ENCODE measurements at regions not wholly inside any gene's neighbourhood (a gene's known extent, or its start where the extent isn't known, plus 50 kb on each side); places are given as distances from the start of the nearest gene placed in this dataset.

GRCh38 chr22:27445881-27446280 is 355.7 kb downstream of the MN1 start:
- Histone ChIP-seq H3K27ac (no peak overlapping the region), H3K9me3 (peaks cover 0 to 8% (median 3%) of the 10 kb centered on the region in 4 donors), H3K27me3 (no peaks in the 10 kb centered on the region), H3K4me1 (no peaks in the 10 kb centered on the region), H3K36me3 (no peaks in the 10 kb centered on the region), H3K4me3 (no peak overlapping the region)
- TF ChIP-seq POLR2AphosphoS5 (IDR thresholded peaks at IDR 0.05), result no peak
- DNase-seq, result peak in 1 of 2 donors; percentile 81
- WGBS, 5 donors, result 55 to 71% (median 61%) methylated on average over 4 to 10 of the region's 10 CpGs
- intact Hi-C loops (cut with DNase I; ENCODE audit: low total_unique reads), result no loop called here

GRCh38 chr22:27447289-27447688 is 354.3 kb downstream of the MN1 start:
- Histone ChIP-seq H3K4me3 (no peak overlapping the region), H3K27me3 (no peaks in the 10 kb centered on the region), H3K36me3 (no peaks in the 10 kb centered on the region), H3K9me3 (peaks cover 0 to 10% (median 3%) of the 10 kb centered on the region in 4 donors), H3K4me1 (no peaks in the 10 kb centered on the region), H3K27ac (no peak overlapping the region)
- 76 to 85% (median 83%) methylated on average over 9 to 11 of the region's 11 CpGs for WGBS, 5 donors
- no peak for DNase-seq
- TF ChIP-seq EP300 (IDR thresholded peaks at IDR 0.05) (no peak), POLR2A (IDR thresholded peaks at IDR 0.05) (no peak), POLR2AphosphoS5 (IDR thresholded peaks at IDR 0.05) (no peak), CTCF (IDR thresholded peaks at IDR 0.05) (no peak)
- intact Hi-C loops (cut with DNase I; ENCODE audit: low total_unique reads), result no loop called here

GRCh38 chr22:27450448-27450847 is 351.1 kb downstream of the MN1 start:
- Histone ChIP-seq H3K4me3 (no peak overlapping the region), H3K27ac (no peak overlapping the region), H3K36me3 (no peaks in the 10 kb centered on the region), H3K27me3 (no peaks in the 10 kb centered on the region), H3K4me1 (no peaks in the 10 kb centered on the region), H3K9me3 (peaks cover 0 to 10% (median 3%) of the 10 kb centered on the region in 4 donors)
- DNase-seq, result no peak
- intact Hi-C loops (cut with DNase I; ENCODE audit: low total_unique reads), result no loop called here
- TF ChIP-seq CTCF (IDR thresholded peaks at IDR 0.05) (no peak), EP300 (IDR thresholded peaks at IDR 0.05) (no peak), POLR2A (IDR thresholded peaks at IDR 0.05) (no peak), POLR2AphosphoS5 (IDR thresholded peaks at IDR 0.05) (no peak)

GRCh38 chr22:27452245-27452644 is 349.3 kb downstream of the MN1 start:
- Histone ChIP-seq H3K27me3 (no peaks in the 10 kb centered on the region), H3K4me3 (no peak overlapping the region), H3K9me3 (peaks cover 0 to 10% (median 3%) of the 10 kb centered on the region in 4 donors), H3K36me3 (no peaks in the 10 kb centered on the region), H3K27ac (no peak overlapping the region), H3K4me1 (no peaks in the 10 kb centered on the region)
- TF ChIP-seq POLR2AphosphoS5 (IDR thresholded peaks at IDR 0.05) (no peak), EP300 (IDR thresholded peaks at IDR 0.05) (no peak), CTCF (IDR thresholded peaks at IDR 0.05) (no peak), POLR2A (IDR thresholded peaks at IDR 0.05) (no peak)
- DNase-seq, result no peak
- 91 to 96% (median 92%) methylated on average over 4 of the region's 4 CpGs for WGBS, 5 donors
- intact Hi-C loops (cut with DNase I; ENCODE audit: low total_unique reads), result no loop called here

GRCh38 chr22:27452922-27453321 is 348.6 kb downstream of the MN1 start:
- 79 to 83% (median 81%) methylated on average over 4 of the region's 4 CpGs for WGBS, 5 donors
- TF ChIP-seq EP300 (IDR thresholded peaks at IDR 0.05) (no peak), POLR2A (IDR thresholded peaks at IDR 0.05) (no peak), POLR2AphosphoS5 (IDR thresholded peaks at IDR 0.05) (no peak), CTCF (IDR thresholded peaks at IDR 0.05) (no peak)
- no peak overlapping the region for H3K27ac ChIP-seq
- H3K4me1 ChIP-seq, result no peaks in the 10 kb centered on the region
- H3K36me3 ChIP-seq, result no peaks in the 10 kb centered on the region
- H3K9me3 ChIP-seq, result peaks cover 0 to 10% (median 3%) of the 10 kb centered on the region in 4 donors
- no peaks in the 10 kb centered on the region for H3K27me3 ChIP-seq
- H3K4me3 ChIP-seq, result no peak overlapping the region
- intact Hi-C loops (cut with DNase I; ENCODE audit: low total_unique reads), result no loop called here
- DNase-seq, result no peak

Data from stomach (tissue), 8 donors.